NCI-H2196 treated with DMSO at 0.1 percent for 48 hours (cell line): ENCODE measurements at regions not wholly inside any gene's neighbourhood (a gene's known extent, or its start where the extent isn't known, plus 50 kb on each side); places are given as distances from the start of the nearest gene placed in this dataset.

ENCODE experiments used
- DNase-seq: peaks from one replicate; lab custom pipeline; 2025; ENCODE audit not compliant: unreplicated experiment; lab: John Stamatoyannopoulos, UW

DNA sequence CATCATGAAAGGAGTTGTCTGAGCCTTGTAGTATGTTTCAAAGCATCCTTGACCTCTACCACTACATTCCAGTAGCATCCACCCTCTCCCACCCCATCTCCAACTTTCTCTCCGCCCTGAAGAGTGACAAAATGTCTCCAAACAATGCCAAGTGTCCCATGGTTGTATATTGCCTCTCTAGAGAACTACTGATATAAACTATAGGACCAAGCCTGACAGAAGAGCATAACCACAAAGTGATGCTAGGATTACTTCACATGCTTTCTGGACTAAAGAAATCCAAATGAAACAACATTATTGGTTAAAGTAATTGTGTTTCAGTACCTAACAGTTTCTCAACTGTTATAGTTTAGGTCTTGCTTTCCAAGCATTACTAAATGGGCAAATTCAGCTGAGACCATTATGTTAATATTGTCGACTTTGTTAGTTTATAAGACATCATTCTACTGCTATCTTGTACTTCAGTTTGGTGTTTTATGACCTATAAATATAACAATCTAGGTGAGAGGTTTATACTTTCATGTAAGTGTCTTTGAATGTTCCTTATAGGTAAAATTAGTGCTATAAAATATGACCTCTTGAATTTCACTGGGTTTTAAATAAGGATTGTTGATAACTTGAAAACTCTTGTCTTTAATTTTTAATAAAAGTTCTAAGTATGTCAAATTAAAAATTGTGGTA lies 117.4 kb downstream of the SUCNR1 start:
- no peak for DNase-seq

GRCh38 chr3:151992326-151993041 lies 119.0 kb downstream of the SUCNR1 start:
- no peak for DNase-seq

GRCh38 chr3:151995091-151995490 lies 121.6 kb downstream of the SUCNR1 start:
- DNase-seq, result no peak

GRCh38 chr3:151998744-151999143 lies 125.3 kb downstream of the SUCNR1 start:
- no peak for DNase-seq

DNA sequence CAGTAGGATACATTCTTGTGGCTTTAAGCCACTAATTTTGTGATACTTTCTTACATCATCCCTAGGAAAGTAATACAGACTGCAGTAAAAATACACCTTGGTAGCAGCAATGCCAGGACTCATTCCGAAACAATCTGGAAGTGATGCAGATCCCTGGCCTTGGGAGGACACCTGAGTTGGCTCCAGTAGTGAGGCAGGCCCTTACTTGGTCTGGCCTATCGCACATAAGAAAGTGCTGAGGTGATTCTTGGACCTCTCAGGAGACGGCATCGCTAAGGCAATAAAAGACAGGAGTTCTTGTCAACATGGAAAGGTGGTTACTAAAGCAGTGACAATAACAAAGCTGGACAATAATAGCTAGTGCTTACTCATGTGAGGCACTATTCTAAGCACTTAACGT lies 126.5 kb downstream of the SUCNR1 start:
- no peak for DNase-seq

DNA sequence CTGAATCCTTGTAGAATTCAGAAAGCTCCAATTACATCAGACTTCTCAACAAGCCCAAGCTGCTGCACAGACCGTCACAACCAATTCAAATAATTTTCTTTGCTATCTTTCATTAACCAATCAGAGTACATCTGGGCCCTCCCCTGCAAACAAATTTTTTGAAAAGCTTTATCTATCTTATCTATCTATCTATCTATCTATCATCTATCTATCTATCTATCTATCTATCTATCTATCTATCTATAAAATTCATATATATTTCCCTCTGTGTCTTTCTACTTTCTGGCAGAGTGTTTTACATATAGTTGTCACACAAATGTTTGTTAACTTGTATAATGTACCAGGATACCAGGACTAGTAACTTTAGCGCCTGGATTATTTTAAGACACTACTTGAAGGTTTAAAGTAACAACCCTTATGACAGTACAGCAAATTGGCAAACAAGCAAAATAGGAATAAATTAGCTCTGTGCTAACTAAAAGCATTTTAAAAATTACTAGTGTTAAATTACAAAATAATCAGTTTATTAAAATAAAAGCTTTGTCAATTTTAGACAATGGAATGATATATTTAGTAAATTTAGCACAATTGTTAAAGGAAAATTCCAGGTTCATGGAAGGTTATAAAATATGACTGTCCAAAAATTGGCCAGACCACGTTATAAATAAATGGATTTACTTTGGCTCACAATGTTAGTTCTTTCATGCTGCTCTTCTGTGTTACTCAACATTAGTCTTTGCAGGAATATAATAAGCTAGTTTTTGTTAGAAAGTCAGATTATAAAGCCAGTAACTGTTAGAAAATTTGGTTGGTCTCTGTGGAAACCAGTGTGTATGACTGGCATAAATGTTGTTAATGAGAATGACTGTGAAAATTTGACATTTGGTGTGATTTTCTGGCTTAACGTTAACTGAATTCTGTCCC lies 138.6 kb downstream of the SUCNR1 start:
- DNase-seq, result no peak

- DNase-seq, result no peak
Measured at GRCh38 chr3:152019508-152019907, 146.1 kb downstream of the SUCNR1 start.

DNA sequence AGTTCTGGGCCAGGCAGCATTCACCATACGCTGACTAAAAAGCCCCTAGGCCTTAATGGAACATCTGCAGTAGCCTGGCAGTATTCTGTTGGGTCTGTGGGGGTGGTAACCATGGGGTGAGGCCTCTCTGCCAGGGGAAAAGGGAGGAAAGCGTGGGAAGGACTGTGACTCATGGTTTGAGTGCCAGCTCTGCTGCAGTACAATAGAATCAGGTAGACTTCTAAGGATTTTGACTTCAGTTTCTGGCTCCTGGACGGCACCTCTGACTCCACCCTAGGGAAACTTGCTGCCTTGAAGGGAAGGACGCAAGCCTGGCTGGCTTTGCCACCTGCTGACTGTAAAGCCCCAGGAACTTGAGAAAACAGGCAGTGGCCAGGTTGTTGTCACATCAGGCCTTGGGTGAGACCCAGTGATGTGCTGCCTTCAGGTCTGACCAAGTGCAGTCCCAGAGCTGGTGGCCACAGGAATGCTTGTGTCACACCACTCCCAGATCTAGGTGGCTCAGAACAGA lies 148.6 kb downstream of the SUCNR1 start:
- DNase-seq, result no peak

DNA sequence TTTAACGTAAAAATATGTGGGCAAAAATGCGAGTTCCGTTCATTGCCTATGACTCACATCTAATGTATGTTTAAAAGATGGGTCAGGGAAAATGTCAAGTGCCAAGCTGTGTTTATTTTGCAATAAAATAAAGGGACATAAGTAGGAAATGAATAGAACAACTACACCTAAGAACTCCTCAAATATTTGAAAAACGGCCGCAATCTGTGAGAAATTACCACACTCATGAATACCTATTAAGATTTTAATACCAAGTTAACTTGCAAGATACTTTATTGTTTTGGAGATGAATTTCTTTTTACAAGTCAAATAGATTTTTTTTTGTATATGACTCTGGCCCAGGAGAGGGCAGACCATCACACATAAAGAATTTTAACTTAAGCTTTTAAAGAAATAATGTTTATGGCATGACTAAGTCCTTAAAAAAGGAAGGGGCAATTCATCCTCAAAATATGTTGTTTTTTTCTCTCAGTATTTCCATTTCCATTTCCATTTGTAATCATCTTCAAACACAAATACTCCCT lies 152.7 kb downstream of the SUCNR1 start:
- DNase-seq, result peak; percentile 55

- DNase-seq, result no peak
Measured at GRCh38 chr3:152030320-152030719, 156.9 kb downstream of the SUCNR1 start.

DNA sequence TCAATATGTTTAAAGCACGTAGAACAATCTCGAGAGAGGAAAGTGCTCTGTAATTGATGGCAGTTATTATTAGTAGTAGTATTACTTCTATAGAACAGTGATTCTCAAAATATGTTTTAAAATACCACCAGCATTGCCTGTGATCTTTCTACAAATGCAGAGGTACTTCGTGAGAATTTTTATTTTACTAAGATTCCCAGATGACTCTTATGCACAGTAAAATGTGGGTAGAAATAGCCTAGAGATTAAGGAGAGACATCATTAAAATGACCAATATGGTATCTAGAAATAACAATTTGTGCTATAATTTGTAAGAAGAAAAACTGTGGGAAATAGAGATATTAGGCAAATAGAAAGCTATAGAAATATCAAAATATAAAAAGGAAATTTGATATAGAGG lies 157.9 kb downstream of the SUCNR1 start:
- DNase-seq, result no peak

DNA sequence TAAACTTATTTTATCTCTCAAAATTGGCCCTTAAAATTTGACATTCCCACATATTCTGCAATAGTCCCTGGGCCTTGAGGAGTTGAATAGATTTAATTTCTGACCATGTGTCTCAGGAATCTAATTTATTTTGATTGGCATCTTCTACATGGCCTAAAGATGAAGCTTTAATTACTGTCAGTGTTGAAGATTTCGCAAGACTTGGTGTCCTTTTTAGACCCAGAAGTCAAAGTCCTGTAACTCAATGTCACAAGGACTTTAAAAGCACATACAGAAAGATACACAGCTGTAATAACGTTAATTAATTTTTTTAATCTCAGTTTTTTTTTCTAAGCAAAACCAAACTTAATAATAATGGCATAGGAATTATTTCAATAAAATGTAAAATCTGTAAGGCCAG lies 163.9 kb downstream of the SUCNR1 start:
- DNase-seq, result no peak

DNA sequence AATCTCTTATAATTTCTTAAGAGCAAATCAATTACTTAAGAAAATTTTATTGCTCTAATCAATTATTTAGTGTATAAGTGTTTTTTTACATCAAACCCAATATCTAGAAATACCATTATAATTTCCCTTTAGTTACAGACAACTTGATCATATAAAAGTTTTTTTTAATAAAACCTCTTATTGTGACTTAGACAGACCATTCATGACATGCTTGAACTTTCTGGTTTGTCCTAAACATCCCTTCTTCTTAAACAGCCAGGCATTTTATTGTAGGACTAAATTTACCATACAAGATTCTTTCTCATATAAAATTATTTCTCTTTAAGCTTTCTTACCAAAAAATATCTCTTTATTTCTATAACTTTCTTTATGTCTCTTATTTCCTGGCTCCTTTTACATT lies 164.5 kb downstream of the SUCNR1 start:
- DNase-seq, result no peak

- no peak for DNase-seq
Measured at GRCh38 chr3:152038490-152038889, 165.0 kb downstream of the SUCNR1 start.

- DNase-seq, result no peak
Measured at GRCh38 chr3:152039887-152040286, 166.4 kb downstream of the SUCNR1 start.

GRCh38 chr3:152040319-152040718 lies 166.9 kb downstream of the SUCNR1 start:
- DNase-seq, result no peak

DNA sequence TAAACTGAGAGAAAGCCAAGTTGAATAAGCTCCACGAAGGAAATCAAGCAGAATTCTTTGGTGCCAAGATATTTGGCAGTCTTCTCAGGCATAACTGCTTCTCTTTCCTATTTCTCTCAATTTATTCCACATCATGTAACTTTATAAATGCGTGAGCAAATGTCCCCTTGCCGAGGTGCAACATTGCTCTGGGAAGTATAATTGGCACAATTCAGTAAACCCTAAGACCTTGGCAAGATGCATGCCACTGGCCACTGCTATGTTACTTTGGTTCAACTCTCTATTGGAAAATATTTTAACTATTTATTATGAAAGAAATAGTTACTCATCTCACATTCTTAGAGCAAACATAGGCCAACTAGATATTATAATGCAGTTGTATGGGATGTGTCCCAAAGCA lies 170.2 kb downstream of the SUCNR1 start:
- DNase-seq, result no peak

DNA sequence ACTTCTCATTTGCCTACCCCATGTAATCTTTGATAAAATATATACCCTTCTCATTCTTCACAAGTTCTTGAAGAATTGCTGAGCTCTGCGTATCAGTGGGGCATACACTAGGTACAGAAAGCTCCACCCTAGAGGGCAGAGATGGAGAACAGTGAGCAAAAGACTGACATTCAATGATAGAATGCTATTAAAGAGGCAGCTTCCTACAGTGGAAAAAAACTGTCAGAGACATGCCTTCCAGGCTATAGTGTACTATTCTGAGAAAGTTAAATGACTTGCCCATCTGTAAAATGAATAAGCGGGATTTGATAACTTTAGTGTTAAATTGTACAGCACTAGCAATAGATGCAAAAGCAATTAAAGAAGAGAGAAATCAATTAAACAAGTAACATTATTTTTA lies 172.8 kb downstream of the SUCNR1 start:
- no peak for DNase-seq

- DNase-seq, result no peak
Measured at GRCh38 chr3:152047465-152047864, 174.0 kb downstream of the SUCNR1 start.

- no peak for DNase-seq
Measured at GRCh38 chr3:152048831-152049230, 175.4 kb downstream of the SUCNR1 start.

DNA sequence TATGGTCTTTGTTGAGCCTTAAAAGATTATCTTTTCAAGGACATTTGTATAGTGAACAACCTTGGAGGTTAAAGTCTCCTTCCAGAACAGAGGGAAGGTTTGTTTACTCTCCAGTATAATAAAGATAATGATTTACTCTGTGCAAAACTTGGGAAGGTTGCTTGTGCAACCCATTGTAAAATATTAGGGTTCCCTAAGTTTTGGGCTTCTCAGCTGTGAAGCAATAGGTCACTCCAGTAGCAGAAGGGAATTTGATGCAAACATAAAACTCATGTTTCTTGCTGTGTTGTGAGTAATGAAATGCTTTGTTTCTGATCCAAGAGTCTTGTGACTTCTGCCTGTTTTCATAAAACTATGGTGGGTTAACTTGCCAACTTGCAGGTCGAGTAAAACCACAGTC lies 177.5 kb downstream of the SUCNR1 start:
- no peak for DNase-seq
